Upper lobe of left lung (tissue), 4 donors: ENCODE measurements at regions not wholly inside any gene's neighbourhood (a gene's known extent, or its start where the extent isn't known, plus 50 kb on each side); places are given as distances from the start of the nearest gene placed in this dataset.
A peak's percentile ranks its signal among the peaks of the same experiment; 100 is the strongest.
"Not testable (repeated sequence)": the region's sequence is repeated elsewhere in the genome, so short reads cannot be mapped to it uniquely, and the experiment has no call there.

Experiments used
- CTCF ChIP-seq, 6 experiments: fragments of 450-650 bp in 4 of 6; fragments of 200-600 bp in 2 of 6; sonication (generic) in 2 of 6; IDR thresholded peaks; one replicate each; pipeline ENCODE4 v1.5.1; 2016 to 2019; ENCODE audit warnings: antibody characterized with exemption in 6 of 6
- EP300 ChIP-seq, 4 donors: sonication (generic); formaldehyde crosslinking; IDR thresholded peaks; one replicate each; pipeline ENCODE4 v1.5.1; 2017; ENCODE audit warnings: antibody characterized with exemption in 4 of 4, control low read depth in 2 of 4
- POLR2A ChIP-seq, 4 donors: fragments of 450-650 bp; IDR thresholded peaks; one replicate each; pipeline ENCODE4 v1.5.1; 2016 to 2017; ENCODE audit warnings: antibody characterized with exemption in 4 of 4, mild to moderate bottlenecking in 2 of 4
- POLR2AphosphoS5 ChIP-seq, 2 donors: sonication (generic); formaldehyde crosslinking; IDR thresholded peaks; one replicate each; pipeline ENCODE4 v1.5.1; 2017; ENCODE audit warnings: antibody characterized with exemption in 2 of 2

GRCh38 chr7:97927790-97928748 lies 55.9 kb upstream of the ASNS start:
- not testable (repeated sequence) for TF ChIP-seq POLR2A, EP300, POLR2AphosphoS5 (IDR thresholded peaks at IDR 0.05)
- TF ChIP-seq CTCF (IDR thresholded peaks at IDR 0.05) = peak; percentile 73 to 97 (median 86)
